Suppressor macrophage treated with lipopolysaccharide for 1 hour (primary cell): ENCODE measurements at regions not wholly inside any gene's neighbourhood (a gene's known extent, or its start where the extent isn't known, plus 50 kb on each side); places are given as distances from the start of the nearest gene placed in this dataset.

Experiments used
- DNase-seq, 3 donors: peaks; one replicate each; pipeline ENCODE4 v3.0.0-alpha.2; 2020 to 2022

DNA sequence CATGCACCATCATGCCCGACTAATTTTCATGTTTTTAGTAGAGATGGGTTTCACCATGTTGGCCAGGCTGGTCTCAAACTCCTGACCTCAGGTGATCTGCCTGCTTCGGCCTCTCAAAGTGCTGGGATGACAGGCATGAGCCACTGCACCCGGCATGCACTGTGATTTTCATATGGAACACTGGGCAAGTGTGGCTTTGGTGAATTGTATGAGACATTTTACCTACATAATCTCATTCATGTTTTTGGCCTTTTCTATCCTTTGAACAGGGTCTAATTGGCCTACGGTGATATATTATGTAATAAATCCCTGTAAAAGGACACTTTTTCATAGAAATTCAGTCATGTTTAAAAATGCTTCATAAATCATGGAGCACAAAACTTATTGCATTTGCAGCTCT lies 128.7 kb upstream of the SEMA6A start:
- DNase-seq = no peak

- DNase-seq = no peak
Observed at GRCh38 chr5:116702776-116703175, 128.2 kb upstream of the SEMA6A start.

- DNase-seq = no peak
Observed at GRCh38 chr5:116699332-116699731, 124.7 kb upstream of the SEMA6A start.

GRCh38 chr5:116696366-116696765 lies 121.7 kb upstream of the SEMA6A start:
- DNase-seq = no peak

DNA sequence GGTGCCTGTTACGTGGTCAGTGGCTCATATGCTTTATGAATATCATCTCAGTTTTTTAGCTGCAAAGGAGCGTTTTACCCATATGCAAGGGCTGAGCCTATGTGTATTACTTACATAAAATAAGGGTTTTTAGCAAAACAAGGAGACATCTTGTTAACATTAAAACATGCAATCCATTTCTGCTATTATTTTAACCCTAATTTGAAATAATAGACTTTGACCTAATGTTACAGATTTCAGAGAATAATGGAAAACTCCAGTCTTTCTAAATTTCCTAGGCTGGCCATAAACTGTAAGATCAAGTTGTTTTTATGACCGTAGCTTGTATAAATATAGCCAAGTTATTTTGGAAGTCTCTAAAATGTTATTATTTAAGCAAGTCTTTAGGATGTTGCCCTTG lies 121.1 kb upstream of the SEMA6A start:
- DNase-seq = no peak

DNA sequence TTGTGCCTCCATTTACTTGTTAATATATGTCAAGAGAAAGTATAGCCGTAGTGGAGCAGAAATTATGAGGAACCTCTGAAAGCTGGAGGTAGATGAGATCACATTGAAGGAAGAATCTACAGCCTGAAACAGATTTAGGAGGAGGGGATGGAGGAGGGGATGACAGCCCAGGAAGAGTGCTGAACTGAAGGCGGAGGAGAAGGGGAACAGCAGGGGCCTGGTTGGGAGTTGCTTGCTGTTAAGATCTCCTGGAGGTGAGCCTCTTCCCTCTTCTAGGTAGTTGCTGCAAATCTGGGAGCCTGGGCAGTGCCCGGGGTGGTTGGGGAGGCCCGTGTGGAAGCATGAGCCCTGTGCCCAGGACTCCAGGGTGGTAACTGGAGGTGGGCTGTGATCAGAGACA lies 111.8 kb upstream of the SEMA6A start:
- no peak for DNase-seq

GRCh38 chr5:116685931-116686330 lies 111.3 kb upstream of the SEMA6A start:
- no peak for DNase-seq

- DNase-seq = no peak
Observed at GRCh38 chr5:116685069-116685468, 110.4 kb upstream of the SEMA6A start.

DNA sequence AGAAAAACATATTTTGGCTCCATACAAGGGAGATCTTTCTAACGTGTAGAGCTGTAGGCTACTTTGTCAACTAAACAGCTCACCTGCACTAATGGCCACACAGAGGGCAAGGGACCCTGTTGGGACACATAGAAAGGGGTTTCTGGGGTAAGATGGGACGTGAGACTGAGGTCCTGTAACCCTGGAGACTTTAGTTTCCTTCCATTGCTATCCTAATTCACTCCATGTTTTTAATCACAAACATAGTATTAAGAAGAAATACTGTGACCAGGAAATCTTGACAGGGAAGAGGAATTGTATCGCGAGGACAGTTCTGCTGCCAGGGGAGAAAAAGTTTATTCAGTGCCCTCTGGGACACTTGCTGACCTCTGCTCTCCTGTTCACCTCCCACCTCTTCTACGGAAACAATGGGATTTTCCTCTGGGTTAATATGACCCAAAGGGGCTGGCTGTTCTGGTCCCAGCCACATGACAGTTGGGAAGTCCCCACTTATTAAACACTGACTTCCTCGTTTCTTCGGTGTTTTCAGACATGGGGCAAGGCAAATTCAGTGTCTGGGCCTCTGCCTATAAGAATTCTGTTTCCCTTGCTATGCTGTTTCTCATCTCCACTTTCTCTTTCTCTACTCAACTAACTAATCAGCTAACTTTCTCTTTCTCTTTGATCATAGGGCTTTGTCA lies 106.9 kb upstream of the SEMA6A start:
- DNase-seq = peak; percentile 24 to 57 (median 43)

- no peak for DNase-seq
Observed at GRCh38 chr5:116675626-116675910, 100.9 kb upstream of the SEMA6A start.

DNA sequence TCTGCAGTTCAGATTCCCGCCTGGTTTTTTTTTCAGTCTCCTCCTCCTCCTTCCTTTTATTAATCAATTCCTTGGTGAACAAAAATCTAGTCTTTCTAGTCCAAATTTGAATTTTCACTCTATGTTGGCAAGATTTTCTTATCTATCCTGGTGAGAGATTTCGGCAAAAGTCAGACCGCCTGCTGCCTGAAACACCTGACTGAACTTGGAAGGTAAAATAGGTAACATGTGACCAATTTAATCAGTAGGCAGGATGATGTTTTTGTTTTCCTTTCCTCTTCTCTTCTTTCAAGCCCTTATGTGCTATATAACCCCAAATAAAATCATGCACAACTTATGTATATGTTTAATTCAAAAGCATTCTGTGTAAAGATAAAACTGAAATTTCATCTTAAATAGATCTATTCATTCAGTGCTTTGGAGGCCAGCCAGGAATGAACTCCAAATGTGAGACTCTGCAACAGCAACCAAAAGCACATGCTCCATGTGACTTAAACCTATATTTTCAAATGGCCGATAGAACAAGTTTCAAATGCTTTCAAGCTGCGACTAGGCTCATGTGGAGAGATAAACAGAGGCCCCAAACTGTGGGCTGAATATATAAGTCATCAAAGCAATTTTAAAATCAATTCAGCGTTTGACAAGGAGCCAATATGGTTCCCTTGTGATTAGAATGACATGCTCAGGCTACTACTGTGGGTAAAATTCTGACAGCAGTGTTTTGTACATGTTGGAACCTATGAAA lies 100.4 kb upstream of the SEMA6A start:
- DNase-seq = no peak

- no peak for DNase-seq
Observed at GRCh38 chr5:116673453-116673852, 98.8 kb upstream of the SEMA6A start.

DNA sequence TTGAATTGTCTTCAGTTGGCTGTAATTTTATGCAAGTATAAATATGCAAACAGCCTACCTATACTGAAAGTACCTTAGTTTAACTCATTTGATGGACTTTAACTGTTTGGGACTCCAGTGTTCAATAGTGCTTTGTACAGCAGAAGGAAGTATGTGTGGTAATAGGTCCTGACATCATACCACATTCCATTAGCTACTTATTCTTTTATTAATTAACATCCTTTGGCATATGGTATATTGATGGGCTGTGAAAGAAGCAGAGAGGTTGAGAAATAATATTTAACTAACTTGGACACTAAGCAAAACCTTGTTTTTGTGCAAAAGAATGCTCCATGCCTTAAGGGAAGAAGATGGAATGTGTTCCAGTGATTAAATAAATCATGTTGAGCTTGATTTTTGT lies 97.6 kb upstream of the SEMA6A start:
- no peak for DNase-seq

GRCh38 chr5:116671211-116671736 lies 96.7 kb upstream of the SEMA6A start:
- no peak for DNase-seq

DNA sequence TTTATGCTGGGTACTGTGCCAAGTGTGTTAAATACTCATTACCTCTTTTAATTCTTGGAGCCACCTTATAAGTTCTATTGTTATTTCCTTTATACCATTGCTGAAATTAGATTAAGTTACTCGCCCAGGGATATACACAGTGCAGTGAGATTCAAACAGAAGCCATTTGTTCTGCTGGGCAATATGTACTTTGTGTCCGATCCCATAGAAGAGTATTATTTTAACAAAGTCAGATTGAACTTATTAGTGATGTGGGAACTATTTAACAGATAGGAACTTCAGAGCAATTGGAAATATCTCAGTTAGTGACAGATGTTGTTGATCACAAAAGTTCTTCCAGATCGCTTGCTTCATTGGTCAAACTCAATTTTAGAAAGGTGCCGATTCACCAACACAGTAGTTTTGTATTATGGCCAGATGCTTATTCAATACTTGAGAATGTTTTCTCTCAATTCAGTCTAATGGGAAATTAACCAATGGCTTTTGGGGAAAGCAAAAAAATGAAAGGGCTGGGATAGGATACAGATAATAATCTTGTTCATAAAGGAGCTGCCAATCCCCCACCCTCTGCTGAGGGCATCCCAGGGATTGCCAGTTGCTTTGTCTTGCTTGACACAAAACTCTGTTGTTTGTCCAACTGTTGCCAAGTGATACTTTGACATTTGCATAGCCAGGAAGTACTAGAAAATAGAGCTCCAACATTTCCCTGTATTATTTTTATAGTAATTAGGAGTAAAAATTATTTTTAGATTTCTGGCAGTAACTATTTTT lies 94.8 kb upstream of the SEMA6A start:
- DNase-seq = no peak

- no peak for DNase-seq
Observed at GRCh38 chr5:116668390-116668789, 93.8 kb upstream of the SEMA6A start.

GRCh38 chr5:116666901-116667300 lies 92.3 kb upstream of the SEMA6A start:
- DNase-seq = no peak

DNA sequence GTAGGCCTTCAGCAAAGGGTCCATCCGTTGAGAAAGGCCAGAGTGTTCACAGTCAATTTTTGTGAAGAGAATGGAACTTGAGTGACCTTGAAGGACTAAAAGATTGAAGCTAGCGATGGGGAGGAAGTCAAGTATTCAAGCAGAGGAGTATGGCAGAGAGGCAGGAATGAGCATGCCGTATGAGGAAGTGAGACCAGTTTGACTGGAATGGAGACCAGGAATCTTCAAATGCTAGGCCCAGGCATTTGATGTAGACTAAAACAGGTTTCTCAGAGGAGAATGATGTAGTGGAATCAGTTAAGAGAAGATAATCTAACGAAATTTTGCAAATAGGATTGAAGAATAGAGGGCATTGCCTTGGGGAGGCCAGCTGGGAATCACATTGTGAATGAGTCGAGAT lies 90.4 kb upstream of the SEMA6A start:
- DNase-seq = no peak

- DNase-seq = no peak
Observed at GRCh38 chr5:116663081-116663480, 88.5 kb upstream of the SEMA6A start.

DNA sequence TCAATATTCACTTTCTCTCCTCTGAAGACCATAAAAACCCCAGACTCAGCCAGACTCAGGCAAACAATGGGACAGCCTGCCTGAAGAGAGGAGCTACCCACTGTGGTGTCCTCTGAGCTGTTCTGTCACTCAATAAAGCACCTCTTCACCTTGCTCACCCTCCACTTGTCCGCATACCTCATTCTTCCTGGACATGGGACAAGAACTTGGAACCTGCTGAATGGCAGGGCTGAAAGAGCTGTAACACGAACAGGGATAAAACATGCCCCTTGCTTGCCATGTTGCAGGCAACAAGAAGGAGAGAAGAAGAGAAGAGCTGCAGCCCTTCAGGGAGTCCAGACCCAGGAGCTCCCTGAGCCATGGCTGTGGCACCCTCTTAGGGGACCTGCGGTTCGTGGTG lies 86.8 kb upstream of the SEMA6A start:
- DNase-seq = no peak

DNA sequence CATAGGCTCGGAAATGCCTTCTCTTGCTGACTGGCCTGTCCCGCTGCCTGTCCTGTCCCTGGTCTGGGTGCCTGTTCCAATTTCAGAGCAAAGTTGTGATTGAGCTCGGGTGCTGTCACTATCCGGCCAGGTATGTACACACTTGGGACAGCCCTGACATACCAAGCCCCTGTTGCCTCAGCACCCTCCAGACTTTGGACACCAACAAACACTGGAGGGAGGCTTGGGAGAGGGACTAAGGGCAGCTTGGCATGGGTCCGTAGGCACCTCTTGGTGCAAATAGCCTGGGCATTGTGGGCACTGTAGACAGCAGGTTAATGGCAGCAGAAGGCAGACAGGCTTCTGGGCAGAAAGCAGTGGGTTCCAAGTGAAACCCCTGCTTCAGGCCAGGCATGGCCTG lies 86.3 kb upstream of the SEMA6A start:
- no peak for DNase-seq

- no peak for DNase-seq
Observed at GRCh38 chr5:116658830-116659229, 84.2 kb upstream of the SEMA6A start.

GRCh38 chr5:116658141-116658540 lies 83.5 kb upstream of the SEMA6A start:
- no peak for DNase-seq

DNA sequence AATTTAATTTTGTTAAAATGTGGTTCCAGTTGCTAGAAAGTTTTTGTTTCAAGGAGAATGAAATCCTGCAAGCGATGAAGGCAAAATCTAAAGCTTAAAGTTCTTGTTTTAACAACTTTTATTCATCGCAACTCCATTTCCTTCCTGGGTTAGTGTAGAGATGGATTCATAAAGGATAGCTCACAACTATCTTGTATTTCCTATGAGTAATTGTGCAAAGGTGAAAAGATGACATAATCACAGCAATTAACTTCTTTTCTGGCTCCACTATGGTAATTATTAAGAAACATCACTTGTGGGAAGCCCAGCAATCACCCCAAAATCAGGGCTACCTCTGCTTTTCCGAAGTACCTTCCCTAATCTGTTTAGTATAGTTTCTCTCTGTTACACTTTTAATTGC lies 80.8 kb upstream of the SEMA6A start:
- no peak for DNase-seq
